ENCODE measurements at regions not wholly inside any gene's neighbourhood (a gene's known extent, or its start where the extent isn't known, plus 50 kb on each side); places are given as distances from the start of the nearest gene placed in this dataset.

DNA sequence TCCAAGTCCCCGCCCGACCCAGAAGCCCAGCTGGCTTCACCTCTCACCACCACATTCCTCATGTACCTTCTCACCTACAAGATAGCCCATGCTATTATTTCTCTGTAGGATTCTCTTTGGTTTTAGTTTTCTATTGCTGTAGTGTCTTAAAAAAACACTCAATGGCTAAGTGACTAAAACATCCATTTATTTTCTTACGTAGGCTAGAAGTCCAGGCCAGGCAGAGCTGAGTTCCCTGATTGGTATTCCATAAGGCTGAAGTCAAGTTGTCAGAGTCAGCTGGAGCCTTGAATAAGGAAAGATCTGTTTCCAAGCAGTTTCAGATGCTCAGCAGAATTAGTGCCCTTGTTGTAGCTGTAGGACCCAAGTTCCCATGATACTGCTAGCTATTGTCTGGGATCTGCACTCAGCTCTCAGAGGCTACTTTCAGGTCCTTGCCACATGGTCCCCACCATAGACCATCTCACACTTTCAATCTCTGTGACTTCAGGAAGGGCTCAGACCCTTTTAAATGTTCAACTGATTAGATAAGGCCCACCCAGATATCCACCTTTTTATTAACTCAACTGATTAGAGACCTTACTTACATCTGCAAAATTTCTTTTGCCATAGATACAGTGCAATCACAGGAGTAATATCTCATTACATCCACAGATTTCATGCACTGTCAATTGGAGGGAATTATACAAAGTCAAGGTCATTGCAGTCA is 371.0 kb downstream of the TGFB2 start (continued):
- TF ChIP-seq MAX (IDR thresholded peaks at IDR 0.05) (no peak), ZNF274 (IDR thresholded peaks at IDR 0.05; ENCODE audit: low read depth, low read length) (no peak)
- TF ChIP-seq, protein P1, sequence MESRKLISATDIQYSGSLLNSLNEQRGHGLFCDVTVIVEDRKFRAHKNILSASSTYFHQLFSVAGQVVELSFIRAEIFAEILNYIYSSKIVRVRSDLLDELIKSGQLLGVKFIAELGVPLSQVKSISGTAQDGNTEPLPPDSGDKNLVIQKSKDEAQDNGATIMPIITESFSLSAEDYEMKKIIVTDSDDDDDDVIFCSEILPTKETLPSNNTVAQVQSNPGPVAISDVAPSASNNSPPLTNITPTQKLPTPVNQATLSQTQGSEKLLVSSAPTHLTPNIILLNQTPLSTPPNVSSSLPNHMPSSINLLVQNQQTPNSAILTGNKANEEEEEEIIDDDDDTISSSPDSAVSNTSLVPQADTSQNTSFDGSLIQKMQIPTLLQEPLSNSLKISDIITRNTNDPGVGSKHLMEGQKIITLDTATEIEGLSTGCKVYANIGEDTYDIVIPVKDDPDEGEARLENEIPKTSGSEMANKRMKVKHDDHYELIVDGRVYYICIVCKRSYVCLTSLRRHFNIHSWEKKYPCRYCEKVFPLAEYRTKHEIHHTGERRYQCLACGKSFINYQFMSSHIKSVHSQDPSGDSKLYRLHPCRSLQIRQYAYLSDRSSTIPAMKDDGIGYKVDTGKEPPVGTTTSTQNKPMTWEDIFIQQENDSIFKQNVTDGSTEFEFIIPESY (IDR thresholded peaks at IDR 0.05; ENCODE audit: extremely low read depth, insufficient replicate concordance, low read length), result no peak

DNA sequence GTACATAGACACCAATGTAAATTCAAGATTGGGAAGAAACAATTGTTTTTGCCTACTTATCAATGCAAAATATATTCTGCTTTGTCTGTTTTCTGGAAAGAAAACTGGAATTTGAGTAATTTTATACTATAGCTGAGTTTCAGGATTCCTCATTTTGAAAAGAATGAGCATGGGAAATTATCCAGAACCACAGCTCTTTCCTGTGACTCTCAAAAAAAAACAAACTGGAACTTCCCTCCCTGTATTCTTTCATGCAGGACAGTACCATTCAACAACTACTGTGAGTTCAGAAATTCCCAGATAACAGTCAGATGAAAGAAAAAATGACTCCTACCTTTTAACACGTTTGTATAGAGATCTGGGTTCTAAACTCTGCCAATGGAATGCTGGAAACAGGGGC is 372.4 kb downstream of the TGFB2 start:
- no peak overlapping the region for H3K27ac ChIP-seq (ENCODE audit: low read depth, low read length)
- no peak overlapping the region for H3K4me3 ChIP-seq (replicated peaks in 1 of 2; ENCODE audit: low read depth in 1 of 2, low read length in 2 of 2)
- H3K4me1 ChIP-seq (ENCODE audit: control insufficient read depth in 1 of 2, insufficient read depth in 2 of 2, low read length in 2 of 2), result no peaks in the 10 kb centered on the region
- no peaks in the 10 kb centered on the region for H3K27me3 ChIP-seq (ENCODE audit: insufficient read depth, low read length)
- RAD21 ChIA-PET (ENCODE audit: low non-redundant PET in 1 of 2, low total read pairs in 2 of 2, uncharacterized antibody in 2 of 2, unreplicated experiment in 2 of 2), result no interaction called here
- H3K9me2 ChIP-seq (ENCODE audit: insufficient read depth), result peaks cover 7% of the 10 kb centered on the region; the same call in 1 of the 2 replicates
- no peaks in the 10 kb centered on the region for H4K20me1 ChIP-seq (ENCODE audit: insufficient read depth)
- H3K9me3 ChIP-seq (ENCODE audit: control insufficient read depth in 1 of 2, insufficient read depth in 1 of 2, low read depth in 1 of 2, low read length in 2 of 2), result no peaks in the 10 kb centered on the region
- H3K36me3 ChIP-seq (ENCODE audit: control insufficient read depth in 1 of 2, insufficient read depth in 2 of 2, low read length in 2 of 2), result no peaks in the 10 kb centered on the region
- intact Hi-C loops (cut with micrococcal nuclease), result no loop called here
- DNase-seq (ENCODE audit: low read depth, low spot score), result no peak
- POLR2A ChIA-PET, result no interaction called here
- H3K79me2 ChIP-seq (ENCODE audit: insufficient read depth, low read length), result no peaks in the 10 kb centered on the region
- no peak overlapping the region for H2AFZ ChIP-seq (ENCODE audit: low read depth, low read length, poor library complexity, severe bottlenecking)
- CTCF ChIA-PET, result no interaction called here
- TF ChIP-seq ZFX (IDR thresholded peaks at IDR 0.05) (no peak), POLR2AphosphoS5 (IDR thresholded peaks at IDR 0.05; ENCODE audit: low read depth, low read length) (no peak), JUND (IDR thresholded peaks at IDR 0.05) (no peak), YY1 (IDR thresholded peaks at IDR 0.05; ENCODE audit: extremely low read depth, insufficient replicate concordance, low read depth, low read length) (no peak), EZH2 (IDR thresholded peaks at IDR 0.05) (no peak), CBX3 (IDR thresholded peaks at IDR 0.05; ENCODE audit: low read depth) (no peak), POLR2A (IDR thresholded peaks at IDR 0.05; ENCODE audit: borderline replicate concordance, extremely low read depth, insufficient read depth, insufficient read length) (no peak), SP1 (IDR thresholded peaks at IDR 0.05; ENCODE audit: low read depth) (no peak), MAX (IDR thresholded peaks at IDR 0.05) (no peak), FOSL1 (IDR thresholded peaks at IDR 0.05; ENCODE audit: low read depth) (no peak), SRF (IDR thresholded peaks at IDR 0.05; ENCODE audit: low read depth) (no peak), ATF3 (IDR thresholded peaks at IDR 0.05) (no peak), CEBPB (IDR thresholded peaks at IDR 0.05; ENCODE audit: low read depth) (no peak), ZNF274 (IDR thresholded peaks at IDR 0.05; ENCODE audit: low read depth, low read length) (no peak), EGR1 (IDR thresholded peaks at IDR 0.05; ENCODE audit: low read depth) (no peak), TCF7L2 (IDR thresholded peaks at IDR 0.05; ENCODE audit: borderline replicate concordance, extremely low read depth, insufficient read depth, insufficient read length) (no peak), SIN3A (IDR thresholded peaks at IDR 0.05; ENCODE audit: low read depth) (no peak)
- TF ChIP-seq, protein P1 (IDR thresholded peaks at IDR 0.05; ENCODE audit: extremely low read depth, insufficient replicate concordance, low read length), result no peak
- no TSS peak for BruUV-seq (replicated peaks)
- H3K9ac ChIP-seq (ENCODE audit: low read length), result no peak overlapping the region
- no peak overlapping the region for H3K4me2 ChIP-seq (ENCODE audit: low read length)
- ATAC-seq, result no peak
